Activated CD8-positive, alpha-beta T cell treated with anti-CD3 and anti-CD28 coated beads for 36 hours (primary cell): ENCODE measurements at regions not wholly inside any gene's neighbourhood (a gene's known extent, or its start where the extent isn't known, plus 50 kb on each side); places are given as distances from the start of the nearest gene placed in this dataset.
A peak's percentile ranks its signal among the peaks of the same experiment; 100 is the strongest.

Experiments
- ATAC-seq: fragments of 200-7000 bp; cut with Tn5 transposase; one replicate; pipeline ENCODE4 v1.10.0; 2021; ENCODE audit warnings: mild to moderate bottlenecking, moderate library complexity
- CTCF ChIA-PET: fragments of 350-600 bp; sonication (Branson Sonifier 250); formaldehyde crosslinking; loops from one replicate; lab custom pipeline; 2021; ENCODE audit warnings: antibody characterized with exemption; lab: Charles Lee
- POLR2A ChIA-PET: fragments of 350-600 bp; sonication (Branson Sonifier 250); formaldehyde crosslinking; loops from one replicate; lab custom pipeline; 2021; ENCODE audit warnings: antibody characterized with exemption; lab: Charles Lee
- DNase-seq: peaks from one replicate; pipeline ENCODE4 v3.0.0-alpha.2; 2020
- H3K27ac Mint-ChIP-seq: one replicate; pipeline ENCODE4 v1.8.0; 2021; ENCODE audit warnings: mild to moderate bottlenecking, mixed read lengths
- H3K27me3 Mint-ChIP-seq: one replicate; pipeline ENCODE4 v1.8.0; 2021; ENCODE audit warnings: mixed read lengths
- H3K36me3 Mint-ChIP-seq: one replicate; pipeline ENCODE4 v1.8.0; 2021; ENCODE audit warnings: low read depth, mixed read lengths
- H3K4me1 Mint-ChIP-seq: one replicate; pipeline ENCODE4 v1.8.0; 2021; ENCODE audit warnings: low read depth, mixed read lengths
- H3K4me3 Mint-ChIP-seq: one replicate; pipeline ENCODE4 v1.8.0; 2021; ENCODE audit warnings: mild to moderate bottlenecking, moderate library complexity, mixed read lengths
- H3K9me3 Mint-ChIP-seq: one replicate; pipeline ENCODE4 v1.8.0; 2021; ENCODE audit warnings: mixed read lengths
- CTCF ChIP-seq: fragments of 200-600 bp; IDR thresholded peaks from one replicate; pipeline ENCODE4 v1.8.0; 2022; ENCODE audit warnings: antibody characterized with exemption, mild to moderate bottlenecking
- intact Hi-C: fragments of 100-400 bp; cut with micrococcal nuclease; formaldehyde crosslinking; loops from one replicate; pipeline ENCODE4 v1.10.0; 2022

- CTCF ChIA-PET = interaction anchor here (1.0 kb wide), 1 partner anchor 431 kb away, joined by 3 read pairs; no protein-coding TSS in a partner anchor
- H3K27ac Mint-ChIP-seq = no peak overlapping the region
Observed at GRCh38 chrX:110852180-110852579, 56.6 kb upstream of the CHRDL1 start.

GRCh38 chrX:110851780-110852179 is 56.2 kb upstream of the CHRDL1 start:
- DNase-seq (peak; percentile 1), ATAC-seq (no peak)
- no peaks in the 10 kb centered on the region for H3K9me3 Mint-ChIP-seq
- intact Hi-C loops = loop anchor here (5.0 kb wide), 1 partner anchor 391 kb away; no protein-coding TSS in a partner anchor
- H3K4me1 Mint-ChIP-seq = no peaks in the 10 kb centered on the region
- no peaks in the 10 kb centered on the region for H3K36me3 Mint-ChIP-seq
- TF ChIP-seq CTCF = no peak
- H3K27me3 Mint-ChIP-seq = peaks cover 4% of the 10 kb centered on the region
- H3K27ac Mint-ChIP-seq = no peak overlapping the region
- CTCF ChIA-PET = no interaction called here
- no peak overlapping the region for H3K4me3 Mint-ChIP-seq
- POLR2A ChIA-PET = no interaction called here

More at GRCh38 chrX:110852180-110852579, 56.6 kb upstream of the CHRDL1 start:
- intact Hi-C loops = loop anchor here (5.0 kb wide), 1 partner anchor 390 kb away; no protein-coding TSS in a partner anchor
- Mint-ChIP-seq H3K36me3 (no peaks in the 10 kb centered on the region), H3K4me3 (no peak overlapping the region), H3K4me1 (no peaks in the 10 kb centered on the region), H3K27me3 (peaks cover 4% of the 10 kb centered on the region), H3K9me3 (no peaks in the 10 kb centered on the region)
- no peak for ATAC-seq
- peak; percentile 1 for DNase-seq
- POLR2A ChIA-PET = no interaction called here
- TF ChIP-seq CTCF = no peak

- H3K4me3 Mint-ChIP-seq = no peak overlapping the region
Observed at GRCh38 chrX:110847334-110847733, 51.7 kb upstream of the CHRDL1 start.

GRCh38 chrX:110846071-110846470 is 50.5 kb upstream of the CHRDL1 start:
- POLR2A ChIA-PET = no interaction called here
- H3K4me3 Mint-ChIP-seq = no peak overlapping the region
- H3K4me1 Mint-ChIP-seq = no peaks in the 10 kb centered on the region
- ATAC-seq (no peak), DNase-seq (no peak)
- no peaks in the 10 kb centered on the region for H3K9me3 Mint-ChIP-seq
- no peaks in the 10 kb centered on the region for H3K36me3 Mint-ChIP-seq
- H3K27me3 Mint-ChIP-seq = no peaks in the 10 kb centered on the region
- CTCF ChIA-PET = interaction anchor here (1.3 to 2.8 kb wide), 5 partner anchors 9 to 401 kb away, joined by 4 to 18 read pairs (median 10); no protein-coding TSS in a partner anchor
- H3K27ac Mint-ChIP-seq = no peak overlapping the region
- no peak for TF ChIP-seq CTCF
- intact Hi-C loops = loop anchor here (2.0 kb wide), 1 partner anchor 395 kb away; no protein-coding TSS in a partner anchor

More at GRCh38 chrX:110847334-110847733, 51.7 kb upstream of the CHRDL1 start:
- ChIA-PET CTCF (interaction anchor here (0.7 to 2.8 kb wide), 23 partner anchors 9 to 435 kb away, joined by 3 to 18 read pairs (median 4); no protein-coding TSS in a partner anchor), POLR2A (no interaction called here)
- intact Hi-C loops = loop anchor here (2.0 kb wide), 1 partner anchor 397 kb away; no protein-coding TSS in a partner anchor
- DNase-seq = no peak
- peak; percentile 40 for TF ChIP-seq CTCF
- no peaks in the 10 kb centered on the region for H3K9me3 Mint-ChIP-seq
- ATAC-seq = no peak
- H3K27me3 Mint-ChIP-seq = no peaks in the 10 kb centered on the region
- no peaks in the 10 kb centered on the region for H3K4me1 Mint-ChIP-seq
- H3K36me3 Mint-ChIP-seq = no peaks in the 10 kb centered on the region
- no peak overlapping the region for H3K27ac Mint-ChIP-seq
